MM.1S (cell line): ENCODE measurements at regions not wholly inside any gene's neighbourhood (a gene's known extent, or its start where the extent isn't known, plus 50 kb on each side); places are given as distances from the start of the nearest gene placed in this dataset.

Source experiments
- DNase-seq: peaks from one replicate; pipeline ENCODE4 v3.0.0-alpha.2; 2015
- H2AFZ ChIP-seq: fragments of 300-600 bp; sonication (generic); 2 replicates; pipeline ENCODE4 v1.6.0; 2016; ENCODE audit warnings: antibody characterized with exemption, low read length
- H3F3A ChIP-seq: fragments of 300-600 bp; sonication (generic); 2 replicates; pipeline ENCODE4 v1.6.1; 2016; ENCODE audit warnings: mild to moderate bottlenecking, antibody characterized with exemption, low read length, moderate library complexity, mixed read lengths; ENCODE audit not compliant: insufficient read depth
- H3K27ac ChIP-seq: fragments of 300-600 bp; sonication (generic); 2 replicates; pipeline ENCODE4 v1.5.1; 2016; ENCODE audit warnings: mild to moderate bottlenecking, low read length
- H3K27me3 ChIP-seq: fragments of 300-600 bp; sonication (generic); replicated peaks from 2 replicates; pipeline ENCODE4 v1.6.0; 2016; ENCODE audit warnings: low read length; ENCODE audit not compliant: insufficient read depth
- H3K36me3 ChIP-seq: fragments of 300-600 bp; sonication (generic); replicated peaks from 2 replicates; pipeline ENCODE4 v1.6.1; 2016; ENCODE audit warnings: mild to moderate bottlenecking, low read length, mixed read lengths; ENCODE audit not compliant: insufficient read depth
- H3K4me1 ChIP-seq: fragments of 300-600 bp; sonication (generic); 2 replicates; pipeline ENCODE4 v1.6.1; 2016; ENCODE audit warnings: low read length, mixed read lengths
- H3K4me2 ChIP-seq: fragments of 300-600 bp; sonication (generic); 2 replicates; pipeline ENCODE4 v1.6.0; 2016; ENCODE audit warnings: low read depth, low read length
- H3K4me3 ChIP-seq: fragments of 300-600 bp; sonication (generic); 2 replicates; pipeline ENCODE4 v1.5.1; 2016; ENCODE audit warnings: low read length, mixed read lengths
- H3K79me2 ChIP-seq: fragments of 300-600 bp; sonication (generic); 2 replicates; pipeline ENCODE4 v1.6.1; 2016; ENCODE audit warnings: mixed run types, low read length, mixed read lengths
- H3K9ac ChIP-seq: fragments of 300-600 bp; sonication (generic); 2 replicates; pipeline ENCODE4 v1.6.1; 2016; ENCODE audit warnings: low read length, mixed read lengths
- H3K9me2 ChIP-seq: fragments of 300-600 bp; sonication (generic); replicated peaks from 2 replicates; pipeline ENCODE4 v1.6.1; 2016; ENCODE audit warnings: mild to moderate bottlenecking, low read length, mixed read lengths; ENCODE audit not compliant: insufficient read depth
- H3K9me3 ChIP-seq: fragments of 300-600 bp; sonication (generic); replicated peaks from 2 replicates; pipeline ENCODE4 v1.6.1; 2016; ENCODE audit warnings: mild to moderate bottlenecking, low read length, mixed read lengths; ENCODE audit not compliant: insufficient read depth
- H4K20me1 ChIP-seq: fragments of 300-600 bp; sonication (generic); 2 replicates; pipeline ENCODE4 v1.6.1; 2016; ENCODE audit warnings: mild to moderate bottlenecking, low read length, moderate library complexity, mixed read lengths; ENCODE audit not compliant: insufficient read depth
- CTCF ChIP-seq: fragments of 300-600 bp; sonication (generic); IDR thresholded peaks from 2 replicates; pipeline ENCODE4 v1.5.1; 2016; ENCODE audit warnings: antibody characterized with exemption, low read length, mixed read lengths
- EZH2 ChIP-seq: fragments of 300-600 bp; sonication (generic); optimal IDR thresholded peaks from 2 replicates; pipeline ENCODE3; 2017; ENCODE audit warnings: low read depth, mild to moderate bottlenecking, antibody characterized with exemption, low read length, mixed read lengths
- EZH2phosphoT487 ChIP-seq: fragments of 300-600 bp; sonication (generic); IDR thresholded peaks from 2 replicates; pipeline ENCODE4 v1.6.1; 2018; ENCODE audit warnings: antibody characterized with exemption, low read length

GRCh38 chr3:127063916-127064315 is 81.0 kb downstream of the PLXNA1 start:
- Histone ChIP-seq H3K4me3 (no peak overlapping the region), H3K4me2 (no peak overlapping the region), H3K4me1 (no peaks in the 10 kb centered on the region), H3K27me3 (0 out of 2 replicates have a peak, but pooled peaks cover 3% of the 10 kb centered on the region), H3K79me2 (no peaks in the 10 kb centered on the region), H2AFZ (no peak overlapping the region), H3K27ac (no peak overlapping the region), H3K9ac (no peak overlapping the region), H4K20me1 (no peaks in the 10 kb centered on the region), H3F3A (no peaks in the 10 kb centered on the region), H3K9me2 (no peaks in the 10 kb centered on the region), H3K9me3 (no peaks in the 10 kb centered on the region), H3K36me3 (no peaks in the 10 kb centered on the region)
- DNase-seq: no peak
- TF ChIP-seq CTCF: no peak
- no peak for TF ChIP-seq EZH2
- TF ChIP-seq EZH2phosphoT487: no peak

- Histone ChIP-seq H3K4me2 (no peak overlapping the region), H2AFZ (no peak overlapping the region), H3K4me1 (no peaks in the 10 kb centered on the region), H3F3A (no peaks in the 10 kb centered on the region), H3K9me2 (no peaks in the 10 kb centered on the region), H3K27me3 (0 out of 2 replicates have a peak, but pooled peaks cover 6% of the 10 kb centered on the region), H3K27ac (no peak overlapping the region), H3K36me3 (no peaks in the 10 kb centered on the region), H4K20me1 (no peaks in the 10 kb centered on the region), H3K9ac (no peak overlapping the region), H3K4me3 (no peak overlapping the region), H3K9me3 (no peaks in the 10 kb centered on the region), H3K79me2 (no peaks in the 10 kb centered on the region)
- TF ChIP-seq EZH2phosphoT487 (no peak), CTCF (no peak), EZH2 (no peak)
- no peak for DNase-seq
Observed at GRCh38 chr3:127064391-127065137, 81.6 kb downstream of the PLXNA1 start.

- H3K27ac ChIP-seq: no peak overlapping the region
- H2AFZ ChIP-seq: no peak overlapping the region
- no peak overlapping the region for H3K4me2 ChIP-seq
- H3K27me3 ChIP-seq: 0 out of 2 replicates have a peak, but pooled peaks cover 4% of the 10 kb centered on the region
- H4K20me1 ChIP-seq: no peaks in the 10 kb centered on the region
- H3K9me2 ChIP-seq: no peaks in the 10 kb centered on the region
- H3K36me3 ChIP-seq: no peaks in the 10 kb centered on the region
- no peaks in the 10 kb centered on the region for H3K9me3 ChIP-seq
- DNase-seq: no peak
- H3F3A ChIP-seq: no peaks in the 10 kb centered on the region
- TF ChIP-seq EZH2phosphoT487: no peak
- no peak for TF ChIP-seq CTCF
- no peak for TF ChIP-seq EZH2
- no peaks in the 10 kb centered on the region for H3K79me2 ChIP-seq
- H3K4me1 ChIP-seq: no peaks in the 10 kb centered on the region
- H3K9ac ChIP-seq: no peak overlapping the region
- H3K4me3 ChIP-seq: no peak overlapping the region
Observed at GRCh38 chr3:127065138-127065427, 82.2 kb downstream of the PLXNA1 start.
